Mucosa of gallbladder (tissue), 1 donor: ENCODE measurements at regions not wholly inside any gene's neighbourhood (a gene's known extent, or its start where the extent isn't known, plus 50 kb on each side); places are given as distances from the start of the nearest gene placed in this dataset.
"Not testable (repeated sequence)": the region's sequence is repeated elsewhere in the genome, so short reads cannot be mapped to it uniquely, and the experiment has no call there.

Experiments
- DNase-seq: peaks from one replicate; pipeline ENCODE4 v3.0.0-alpha.2; 2020; ENCODE audit warnings: low spot score
- donor health status: DM: no; HTN: no; CAD: no.

DNA sequence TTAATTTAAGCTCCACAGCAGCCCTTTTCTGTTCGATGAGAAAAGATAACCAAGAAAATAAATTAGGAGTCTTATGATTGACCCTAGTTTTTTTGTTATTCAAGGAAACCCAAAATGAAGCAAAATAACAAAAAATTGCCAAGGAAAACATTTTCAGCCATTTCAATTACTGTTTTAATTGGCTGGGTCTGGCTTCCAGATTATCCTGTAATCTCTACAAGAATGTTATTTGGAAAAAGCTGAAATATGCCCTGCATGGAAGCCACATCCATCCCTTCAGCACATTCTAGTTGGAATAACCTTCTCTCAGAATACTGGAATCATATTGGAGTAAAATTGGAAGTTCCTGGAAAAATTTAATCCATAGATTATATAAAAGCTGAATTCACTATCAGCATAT lies 191.1 kb upstream of the CCN2 start:
- no peak for DNase-seq

DNA sequence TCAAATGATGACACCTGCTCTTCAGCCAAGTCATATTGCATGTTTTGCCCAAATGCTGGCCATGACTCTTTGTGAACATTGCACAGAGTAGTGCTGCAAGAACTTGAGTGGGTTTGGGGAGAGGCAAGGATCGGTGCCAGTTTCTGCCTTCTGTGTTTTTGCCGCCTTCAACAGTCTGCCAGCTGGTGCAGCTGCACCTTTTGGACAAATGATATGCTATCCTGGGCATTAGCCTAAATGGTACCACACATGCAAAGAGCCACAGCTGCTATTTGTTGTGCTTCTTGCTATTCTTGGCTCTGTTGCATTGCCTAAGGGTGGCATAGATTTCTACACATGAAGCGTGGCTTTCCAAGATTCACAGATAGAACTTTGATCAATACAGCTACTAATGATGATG lies 189.0 kb upstream of the CCN2 start:
- no peak for DNase-seq

DNA sequence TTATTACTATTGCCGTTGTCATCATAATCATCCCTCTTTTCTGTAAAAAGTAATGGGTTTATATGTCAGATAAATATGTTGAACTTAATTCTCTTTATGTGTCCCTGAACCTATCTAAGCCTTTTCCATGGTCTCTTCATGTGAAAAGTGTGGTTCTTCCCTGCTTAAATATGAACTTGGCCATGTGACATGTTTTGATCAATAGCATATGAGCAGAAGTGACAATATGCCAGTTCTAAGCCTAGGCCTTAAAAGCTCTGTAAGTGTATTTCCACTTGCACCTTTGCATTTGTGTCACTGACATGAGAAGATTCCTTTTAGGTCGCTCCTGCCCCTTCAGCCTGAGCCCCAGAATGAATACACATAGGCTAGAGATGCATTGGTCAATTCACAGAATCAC lies 188.4 kb upstream of the CCN2 start:
- no peak for DNase-seq

DNA sequence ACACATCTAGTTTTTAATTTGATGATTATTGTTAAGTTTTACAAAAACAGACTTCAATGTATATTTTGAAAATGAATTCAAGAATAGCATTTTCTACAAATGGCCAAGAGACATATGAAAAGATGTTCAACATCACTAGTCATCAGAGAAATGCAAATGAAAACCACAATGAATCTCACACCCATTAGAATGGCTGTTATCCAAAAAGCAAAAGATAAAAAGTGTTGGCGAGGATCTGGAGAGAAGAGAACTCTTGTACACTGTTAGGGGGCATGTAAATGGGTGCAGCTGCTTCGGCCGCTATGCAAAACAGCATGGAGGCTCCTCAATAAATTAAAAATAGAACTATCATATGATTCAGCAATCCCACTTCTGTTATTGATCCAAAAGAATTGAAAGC lies 185.8 kb upstream of the CCN2 start:
- DNase-seq, result no peak

DNA sequence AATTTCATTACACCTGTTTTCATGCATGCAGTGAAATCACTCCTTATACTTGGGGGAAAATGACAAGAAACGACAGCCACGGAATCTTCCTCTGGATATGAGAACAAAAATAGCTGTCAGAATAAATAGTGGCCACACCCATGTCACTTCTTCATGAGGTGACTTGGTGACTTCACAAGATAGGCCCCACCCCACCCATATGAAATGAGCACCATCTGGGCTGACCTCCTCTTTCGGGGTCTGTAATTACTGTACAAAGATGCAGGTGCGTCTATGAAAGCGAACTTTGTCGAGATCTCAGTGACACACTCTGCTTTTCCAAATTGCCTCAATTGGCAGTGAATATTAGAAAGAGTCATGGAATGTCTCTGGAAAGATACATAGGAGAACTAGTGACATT lies 184.2 kb upstream of the CCN2 start:
- no peak for DNase-seq

DNA sequence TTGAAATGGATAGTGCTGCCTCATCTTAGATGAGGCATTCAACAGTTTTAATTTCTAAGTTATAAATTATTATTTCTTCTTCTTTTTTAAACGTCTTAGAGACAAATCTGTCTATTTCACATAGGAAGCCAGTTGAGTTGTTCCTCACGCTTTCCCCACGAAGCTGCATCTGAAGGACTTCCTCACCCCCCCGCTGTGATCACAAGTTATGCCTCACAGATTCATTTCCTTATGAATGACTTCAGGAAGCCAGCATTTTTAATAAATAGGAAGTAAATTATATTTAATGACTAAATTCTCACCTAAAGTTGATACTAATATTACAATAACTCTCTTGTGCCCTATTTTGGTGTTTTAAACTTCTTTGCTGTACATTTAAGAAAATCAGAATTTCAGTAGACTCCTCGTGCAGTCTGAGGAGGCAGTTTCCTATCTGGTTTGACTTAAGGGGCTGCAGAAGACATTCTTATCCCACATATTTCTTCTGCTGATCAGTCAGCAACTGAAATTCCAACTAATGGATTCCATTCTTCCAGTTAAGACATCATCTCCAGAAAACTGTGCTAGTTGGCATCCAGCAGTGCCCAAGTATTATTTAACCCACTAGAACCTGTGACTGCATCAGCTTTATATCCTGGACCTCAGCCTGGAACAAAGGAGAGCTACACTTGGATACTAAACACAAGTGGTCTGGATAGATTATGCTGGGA lies 182.7 kb upstream of the CCN2 start:
- no peak for DNase-seq

DNA sequence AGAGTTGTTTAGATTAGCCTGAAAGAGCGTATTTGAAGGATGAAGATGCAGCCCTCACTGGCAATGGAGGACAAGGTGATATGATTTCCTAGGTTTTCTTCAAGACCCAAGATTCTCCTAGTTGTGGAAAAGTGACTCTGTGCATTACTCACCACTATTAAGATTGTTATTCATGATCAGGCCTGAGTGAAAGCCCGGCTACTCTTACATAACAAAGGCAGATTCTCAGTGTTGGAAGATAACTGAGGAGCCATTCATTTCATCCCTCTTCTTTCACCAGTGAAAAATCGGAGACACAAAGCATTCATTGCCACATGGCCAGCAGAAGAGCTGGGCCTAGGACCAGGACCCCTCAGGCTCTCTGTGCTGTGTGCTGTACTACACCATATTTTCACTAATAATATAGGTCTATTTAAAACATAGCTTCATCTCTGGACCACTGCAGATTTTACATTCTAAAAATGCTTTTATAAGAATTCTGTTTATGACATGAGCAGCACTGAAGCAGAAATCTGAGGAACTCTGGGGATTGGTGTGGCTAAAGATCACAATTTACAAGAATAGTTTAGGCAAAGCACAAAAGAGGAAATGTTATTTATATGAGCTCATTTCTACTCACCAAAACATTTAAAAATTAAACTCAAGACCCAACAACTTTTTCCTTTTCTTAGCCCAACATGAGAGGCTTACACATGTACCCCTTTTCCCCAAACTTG lies 181.9 kb upstream of the CCN2 start:
- no peak for DNase-seq

DNA sequence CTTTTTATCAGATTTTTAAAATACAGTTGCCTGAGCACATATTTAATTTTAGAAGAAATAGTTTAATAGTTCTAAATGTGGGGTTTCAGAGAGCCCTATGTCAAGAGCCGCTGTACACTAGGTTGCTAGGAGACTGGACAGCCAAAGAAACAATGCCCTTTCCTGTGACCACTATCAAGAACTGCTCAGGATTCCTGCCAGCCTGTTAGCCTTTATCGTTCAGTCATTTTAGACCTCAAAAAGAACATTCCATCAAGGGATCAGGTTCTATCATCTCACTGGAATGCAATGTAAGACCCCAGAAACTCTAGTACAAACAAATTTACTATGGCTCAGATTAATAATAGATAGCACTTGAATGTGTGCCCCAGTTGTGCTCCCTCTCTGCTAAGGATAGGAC lies 181.2 kb upstream of the CCN2 start:
- DNase-seq, result no peak

DNA sequence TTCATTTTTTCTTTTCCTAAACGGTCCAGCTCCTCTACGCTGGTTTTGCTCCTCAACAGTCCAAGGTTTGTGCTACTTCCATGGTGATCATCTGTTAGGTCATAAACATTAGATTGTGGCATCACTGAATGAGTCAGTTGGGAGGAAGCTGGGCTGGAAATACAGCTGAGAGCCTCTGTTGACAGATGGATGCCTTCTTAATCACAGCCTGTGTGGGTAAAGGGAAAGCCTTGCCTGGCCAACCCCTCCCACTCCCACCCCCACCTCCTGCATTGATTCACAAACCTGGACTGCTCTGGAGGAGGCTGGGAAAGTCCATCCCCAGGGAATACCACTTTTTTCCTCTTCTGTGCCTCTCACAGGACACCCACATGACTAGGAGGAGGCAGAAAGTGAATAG lies 180.6 kb upstream of the CCN2 start:
- DNase-seq, result no peak

DNA sequence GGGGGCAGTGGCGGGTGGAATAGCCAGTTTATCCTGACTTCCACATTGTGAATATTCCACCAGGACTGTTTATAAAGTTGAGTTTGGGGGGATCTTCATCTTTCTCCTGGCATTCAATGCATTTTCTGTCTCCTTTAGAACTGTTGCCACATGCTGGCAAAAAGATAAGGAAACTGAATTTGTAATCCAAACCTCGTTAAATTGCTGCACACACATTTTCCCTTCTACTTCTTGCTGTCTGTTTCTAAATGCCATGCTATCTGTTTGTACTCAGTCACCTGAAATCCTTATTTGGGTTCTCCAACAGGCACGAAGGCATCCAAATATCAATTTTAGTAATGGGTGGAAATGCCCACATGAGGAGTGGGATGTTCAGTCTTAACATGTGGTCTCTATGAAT lies 180.2 kb upstream of the CCN2 start:
- DNase-seq, result no peak

DNA sequence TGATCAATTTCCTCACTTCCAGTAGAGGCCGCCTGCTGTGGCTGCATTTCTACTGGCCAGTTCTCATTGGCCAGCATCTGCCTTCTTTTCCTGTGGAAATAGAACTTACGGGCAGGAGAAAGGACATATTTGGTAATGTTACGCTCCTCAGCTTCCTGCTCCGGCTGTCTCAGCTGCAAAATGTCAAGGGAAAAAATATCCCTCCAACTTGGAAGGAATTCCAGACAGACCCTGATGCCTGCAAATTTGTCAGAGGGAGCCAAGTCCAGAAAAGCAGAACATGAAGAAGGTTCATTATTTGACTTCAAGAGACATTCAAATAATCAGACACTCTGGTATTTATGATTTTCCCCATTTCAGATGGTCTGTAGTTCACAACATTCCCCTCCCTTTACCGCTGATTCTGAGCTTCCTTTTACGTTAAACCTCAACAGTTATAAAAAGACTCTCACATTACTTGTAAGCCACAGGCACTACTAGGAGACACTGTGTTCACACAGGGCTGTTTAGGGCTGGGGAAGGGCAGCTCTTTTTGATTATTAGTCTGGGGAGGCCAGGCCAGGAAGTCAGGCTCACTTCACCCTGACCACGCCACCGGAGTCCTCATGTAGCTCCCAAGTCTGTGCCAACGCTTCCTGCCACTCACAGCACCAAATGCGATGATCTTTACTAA lies 179.6 kb upstream of the CCN2 start:
- DNase-seq, result peak; percentile 23

DNA sequence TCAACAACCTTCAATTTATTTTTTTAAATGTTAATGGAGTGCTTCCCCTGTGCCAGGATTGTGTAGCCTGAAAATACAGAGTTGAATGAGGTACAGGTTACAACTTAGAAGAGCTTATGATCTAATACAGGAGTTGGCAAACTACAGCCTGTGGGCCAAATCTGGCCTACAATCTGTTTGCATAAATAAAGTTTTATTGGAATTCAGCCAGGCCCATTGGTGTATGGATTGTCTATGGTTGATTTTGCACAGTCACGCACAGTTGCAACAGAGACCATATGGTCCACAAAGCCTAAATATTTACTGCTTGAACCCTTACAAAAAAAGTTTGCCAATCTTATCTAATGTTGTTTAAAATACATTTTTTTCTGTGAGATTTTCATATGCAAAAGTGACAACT lies 177.3 kb upstream of the CCN2 start:
- no peak for DNase-seq

DNA sequence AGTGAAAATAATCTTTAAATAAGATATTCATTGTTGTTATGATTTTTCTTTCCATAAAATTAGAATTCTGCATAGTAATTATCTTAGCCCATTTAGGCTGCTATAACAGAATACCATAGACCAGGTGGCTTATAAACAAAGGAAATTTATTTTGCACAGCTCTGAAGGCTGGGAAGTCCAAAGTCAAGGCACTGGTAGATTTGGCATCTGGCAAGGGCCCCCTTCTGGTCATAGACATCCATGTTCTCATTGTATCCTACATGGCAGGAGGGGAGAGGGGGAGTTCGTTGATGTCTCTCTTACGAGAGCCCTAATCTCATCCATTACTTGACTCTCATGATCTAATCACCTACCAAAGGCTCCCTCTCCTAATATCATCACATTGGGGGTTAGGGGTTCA lies 175.0 kb upstream of the CCN2 start:
- DNase-seq, result no peak

DNA sequence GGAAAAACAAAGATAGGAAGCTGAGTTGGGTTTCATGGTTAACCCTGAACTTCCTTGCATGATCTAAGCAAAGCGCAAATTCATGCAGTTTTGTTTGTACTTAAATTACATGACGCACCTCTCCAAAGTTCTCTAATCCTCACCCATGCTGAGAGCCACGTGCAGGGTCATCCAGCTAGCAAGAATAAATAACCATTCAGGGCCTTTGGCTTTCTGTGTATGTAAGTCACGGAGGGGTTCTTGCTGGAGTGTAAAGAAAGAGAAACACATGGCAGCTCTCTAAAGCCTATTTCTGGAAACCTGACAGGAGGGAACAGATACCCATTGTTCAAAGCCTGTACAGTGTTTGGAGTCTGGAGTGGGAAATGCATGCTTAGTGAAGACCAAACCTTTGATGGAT lies 171.7 kb upstream of the CCN2 start:
- DNase-seq, result no peak

DNA sequence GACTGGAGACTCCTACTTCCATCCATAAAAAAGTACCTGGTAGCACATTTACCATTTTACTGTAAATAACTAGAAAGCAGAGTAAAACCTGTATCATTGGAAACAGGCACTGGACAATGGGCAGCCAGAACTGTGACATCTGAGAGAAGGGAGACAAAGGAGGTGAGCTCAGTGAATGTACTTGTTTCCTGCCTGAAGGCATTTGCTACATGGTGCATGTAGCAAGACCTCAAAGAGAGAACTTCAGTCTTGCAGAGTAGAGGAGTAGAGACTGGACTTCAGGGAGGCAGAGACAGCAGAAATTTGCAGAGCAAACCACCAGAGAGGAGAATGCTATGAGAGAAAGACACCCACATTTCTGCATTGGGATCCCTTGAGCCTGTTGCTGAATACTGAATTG lies 171.0 kb upstream of the CCN2 start:
- no peak for DNase-seq

DNA sequence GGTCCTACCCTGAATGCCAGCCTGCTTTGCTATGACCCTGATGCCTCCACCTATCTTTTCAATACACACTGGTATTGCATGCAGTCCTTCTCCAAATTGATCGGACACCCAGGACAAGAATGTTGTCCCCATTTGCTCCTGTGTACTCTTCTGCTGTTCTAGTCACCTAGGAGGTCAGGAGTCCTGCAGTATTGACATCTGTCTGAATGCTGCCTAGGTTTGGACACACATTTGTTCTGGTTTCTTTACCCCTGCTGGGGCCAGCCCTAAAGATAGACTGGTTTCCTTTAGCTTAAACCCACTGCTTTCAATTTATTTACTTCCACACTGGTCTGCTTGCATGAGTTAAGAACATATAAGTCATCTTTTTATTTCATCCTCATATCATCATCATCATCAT lies 167.0 kb upstream of the CCN2 start:
- DNase-seq, result no peak

DNA sequence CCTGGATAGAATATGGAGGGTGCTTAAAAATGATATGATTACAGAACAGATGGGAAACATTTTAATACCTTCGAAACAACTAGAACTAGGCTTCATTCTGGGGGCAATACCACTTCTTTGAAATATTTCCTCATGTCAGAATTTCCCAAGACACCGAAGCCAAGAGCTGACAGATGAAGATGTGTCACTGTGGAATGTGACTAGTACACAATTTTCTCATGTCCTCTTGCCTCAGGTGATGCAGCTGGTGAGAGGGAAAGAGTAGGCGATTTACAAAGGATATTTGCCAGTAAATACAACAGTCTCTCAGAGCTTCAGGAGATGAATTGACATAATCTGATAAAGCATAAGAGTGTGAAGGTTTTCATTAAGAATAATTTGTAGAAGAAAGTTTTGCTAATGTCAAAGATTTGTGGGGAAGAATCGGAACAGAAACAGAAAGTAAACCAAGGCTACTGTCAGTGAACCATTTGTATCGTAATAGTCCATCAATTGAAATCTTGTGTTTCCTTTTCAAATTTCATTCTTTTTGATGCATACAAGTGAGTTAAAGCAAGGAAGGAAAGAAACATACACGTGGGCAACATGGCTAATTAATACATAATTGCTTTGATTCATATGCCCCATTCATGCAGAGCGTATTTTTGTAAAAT lies 164.7 kb upstream of the CCN2 start:
- DNase-seq, result no peak

DNA sequence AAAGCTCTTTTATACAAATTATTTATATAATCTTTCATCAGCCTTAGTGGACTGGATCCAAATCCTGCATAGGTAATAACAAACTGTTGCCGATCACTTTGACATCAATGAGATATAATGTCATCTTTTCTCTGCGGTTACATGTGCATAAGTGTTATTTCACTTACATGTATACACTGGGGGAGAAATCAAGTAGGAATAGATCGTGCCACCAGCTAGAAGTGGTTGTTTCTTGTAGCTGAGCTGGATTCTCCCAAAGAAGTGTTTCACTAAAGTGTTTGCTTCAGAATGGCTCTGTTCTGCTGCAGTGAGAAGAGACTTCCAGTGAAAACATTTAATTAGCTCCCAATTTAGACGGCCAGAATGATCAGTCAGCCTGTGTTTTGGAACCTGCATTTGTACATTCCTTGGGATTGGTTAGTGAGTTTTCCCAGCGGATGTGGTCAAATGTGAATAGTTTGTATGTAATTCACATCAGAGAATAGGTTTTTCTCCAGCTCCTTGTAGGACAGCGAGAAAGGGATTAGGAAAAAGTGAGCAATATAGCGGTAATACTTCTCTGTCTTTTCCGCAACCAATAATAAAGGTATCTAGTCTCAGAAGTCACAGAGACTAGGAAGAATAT lies 163.1 kb upstream of the CCN2 start:
- no peak for DNase-seq

DNA sequence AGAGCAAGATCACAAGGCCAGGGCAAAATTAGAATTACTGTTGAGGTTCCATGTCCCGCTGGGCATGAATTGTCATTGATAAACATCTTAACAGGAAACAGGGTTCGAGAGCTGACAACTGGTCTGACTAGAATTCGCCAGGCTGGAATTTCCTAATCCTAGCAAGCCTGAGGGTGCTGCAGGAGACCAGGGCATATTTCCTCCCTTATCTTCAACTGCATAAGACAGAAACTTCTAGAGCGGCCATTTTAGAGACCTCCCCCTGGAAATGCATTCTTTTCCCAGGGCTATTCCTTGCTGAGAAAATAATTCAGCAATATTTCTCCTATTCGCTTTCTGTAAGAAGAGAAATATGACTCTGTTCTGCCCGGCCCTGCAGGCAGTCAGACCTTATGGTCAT lies 158.6 kb upstream of the CCN2 start:
- not testable (repeated sequence) for DNase-seq

DNA sequence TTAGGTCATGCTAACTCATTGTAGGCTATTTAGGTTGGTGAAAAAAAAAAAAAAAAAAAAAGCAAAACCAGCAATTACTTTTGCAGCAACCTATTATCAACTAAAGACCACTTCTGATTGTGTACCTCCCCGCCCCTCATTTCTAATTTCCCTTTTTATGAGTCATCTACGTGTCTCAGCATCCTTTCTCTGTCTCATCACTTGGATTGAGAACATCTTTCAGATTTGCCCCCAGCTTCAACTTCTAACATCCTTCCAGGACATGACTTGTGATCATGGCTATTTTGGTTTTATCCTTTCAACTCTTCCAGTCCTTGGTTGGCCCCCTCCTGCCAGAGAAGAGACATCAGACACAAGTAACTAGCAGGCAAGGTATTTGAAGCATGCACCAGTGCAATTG lies 156.7 kb upstream of the CCN2 start:
- no peak for DNase-seq

DNA sequence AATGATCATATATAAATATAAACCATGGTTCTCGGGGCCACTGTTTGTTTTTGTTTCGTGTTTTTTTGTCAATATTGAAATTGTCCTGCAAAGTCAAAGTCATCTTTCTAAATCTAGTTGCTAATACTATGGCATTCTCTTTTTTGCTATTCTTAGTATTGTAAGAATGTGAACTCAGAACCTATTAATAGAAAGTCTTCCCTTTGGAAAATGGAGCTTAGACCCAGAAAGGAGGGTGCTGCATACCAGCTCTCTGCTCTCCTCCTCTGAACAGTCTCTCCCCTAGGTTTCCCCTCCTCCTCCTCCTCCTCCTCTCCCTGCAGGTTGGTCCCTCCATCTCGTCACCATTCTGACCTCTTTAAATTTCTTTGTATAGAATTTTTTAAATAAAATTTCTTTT lies 150.4 kb upstream of the CCN2 start:
- DNase-seq, result no peak

DNA sequence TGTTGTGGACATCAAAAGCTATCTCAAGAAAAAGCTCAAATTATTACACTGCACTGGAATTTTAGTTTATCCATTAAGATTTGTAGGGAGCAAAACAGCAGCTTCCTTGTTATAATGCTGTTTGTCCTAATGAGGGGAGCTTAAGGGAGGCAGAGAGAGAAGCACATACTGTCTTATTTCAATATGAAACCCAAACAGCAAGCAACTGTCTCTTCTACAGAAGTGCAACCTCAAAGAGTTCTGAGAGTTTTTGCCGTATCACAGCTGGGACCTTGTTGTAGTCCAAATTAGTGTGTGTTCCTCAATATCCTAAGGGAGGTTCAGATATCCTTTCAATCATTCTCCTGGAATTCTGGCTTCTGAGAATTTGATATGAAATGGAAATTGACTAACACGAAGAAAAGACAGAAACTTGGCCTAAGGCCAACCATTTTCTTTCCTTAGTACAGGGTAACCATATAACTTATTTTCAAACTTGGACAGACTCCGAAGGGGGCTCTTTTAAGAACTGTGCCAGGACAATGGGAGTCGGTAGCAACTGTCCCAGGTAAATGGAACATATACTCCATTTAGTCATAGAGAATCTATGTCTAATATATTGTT lies 149.3 kb upstream of the CCN2 start:
- no peak for DNase-seq
